ENCODE measurements at regions not wholly inside any gene's neighbourhood (a gene's known extent, or its start where the extent isn't known, plus 50 kb on each side); places are given as distances from the start of the nearest gene placed in this dataset.

DNA sequence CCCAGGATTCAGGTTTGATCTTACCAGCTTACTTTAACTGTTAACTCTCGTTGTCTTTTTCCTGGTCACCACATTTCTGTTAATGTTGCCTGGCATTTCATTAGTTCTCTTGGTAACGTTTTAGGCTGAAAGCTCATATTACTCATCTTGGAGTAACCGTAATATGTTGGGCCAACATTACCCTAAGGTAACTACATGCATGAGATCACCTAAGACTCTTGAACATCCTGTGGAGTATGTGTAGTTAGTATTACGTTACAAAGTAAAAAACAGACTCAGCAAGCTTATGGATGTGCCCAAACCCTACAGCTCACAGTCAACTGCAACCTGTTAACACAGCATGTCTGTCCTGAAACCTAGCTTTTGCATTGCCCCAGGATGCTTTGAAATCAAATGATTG, 203.3 kb upstream of the HS3ST1 start:
- in situ Hi-C loops (cut with HindIII; ENCODE audit: extremely low pct_ligation_motif_present, low pct_unique_long_range_greater_than_20kb) (no loop called here), intact Hi-C loops (cut with micrococcal nuclease; ENCODE audit: unreplicated experiment) (no loop called here)
- 22% methylated on average over 4 of the region's 4 CpGs for WGBS (ENCODE audit: low lambda C conversion rate)
- Histone ChIP-seq H3K4me3 (replicated peaks in 1 of 3; ENCODE audit: insufficient read depth in 1 of 3, low read depth in 2 of 3, low read length in 3 of 3) (no peak overlapping the region), H3K4me1 (ENCODE audit: insufficient read depth, low read length) (no peaks in the 10 kb centered on the region), H3K9me3 (ENCODE audit: low read length) (peaks cover 85% of the 10 kb centered on the region), H3K27me3 (ENCODE audit: control insufficient read depth in 1 of 2, insufficient read depth in 2 of 2, low read length in 2 of 2) (no peaks in the 10 kb centered on the region), H3K4me2 (ENCODE audit: low read depth, low read length) (no peak overlapping the region), H3K9ac (ENCODE audit: insufficient read depth, low read depth, low read length) (no peak overlapping the region), H2AFZ (ENCODE audit: low read length) (no peak overlapping the region), H3K36me3 (replicated peaks in 1 of 2; ENCODE audit: control insufficient read depth in 1 of 2, insufficient read depth in 2 of 2, low read length in 2 of 2) (no peaks in the 10 kb centered on the region), H3K27ac (ENCODE audit: extremely low read length, insufficient read depth, low read length) (no peak overlapping the region), H3K79me2 (ENCODE audit: insufficient read depth, low read length) (no peaks in the 10 kb centered on the region), H4K20me1 (ENCODE audit: insufficient read depth, low read length) (no peaks in the 10 kb centered on the region)
- ChIA-PET POLR2A (no interaction called here), CTCF (ENCODE audit: low intra/inter-chr PET ratio, low total read pairs) (no interaction called here)
- ATAC-seq, result no peak
- TF ChIP-seq ZNF335 (CRISPR knock-in tag; IDR thresholded peaks at IDR 0.05), result no peak
- TF ChIP-seq TMF1 (CRISPR knock-in tag; IDR thresholded peaks at IDR 0.05; ENCODE audit: low read depth), result no peak
- TF ChIP-seq STAG1 (CRISPR knock-in tag; IDR thresholded peaks at IDR 0.05), result no peak
- no peak for TF ChIP-seq MTA3 (CRISPR knock-in tag; IDR thresholded peaks at IDR 0.05)
- no peak for TF ChIP-seq SP1 (IDR thresholded peaks at IDR 0.05)
- no peak for TF ChIP-seq SP1 (CRISPR knock-in tag; IDR thresholded peaks at IDR 0.05)
- TF ChIP-seq, protein P1, sequence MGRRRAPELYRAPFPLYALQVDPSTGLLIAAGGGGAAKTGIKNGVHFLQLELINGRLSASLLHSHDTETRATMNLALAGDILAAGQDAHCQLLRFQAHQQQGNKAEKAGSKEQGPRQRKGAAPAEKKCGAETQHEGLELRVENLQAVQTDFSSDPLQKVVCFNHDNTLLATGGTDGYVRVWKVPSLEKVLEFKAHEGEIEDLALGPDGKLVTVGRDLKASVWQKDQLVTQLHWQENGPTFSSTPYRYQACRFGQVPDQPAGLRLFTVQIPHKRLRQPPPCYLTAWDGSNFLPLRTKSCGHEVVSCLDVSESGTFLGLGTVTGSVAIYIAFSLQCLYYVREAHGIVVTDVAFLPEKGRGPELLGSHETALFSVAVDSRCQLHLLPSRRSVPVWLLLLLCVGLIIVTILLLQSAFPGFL (CRISPR knock-in tag; IDR thresholded peaks at IDR 0.05), result no peak
- TF ChIP-seq, protein P2, sequence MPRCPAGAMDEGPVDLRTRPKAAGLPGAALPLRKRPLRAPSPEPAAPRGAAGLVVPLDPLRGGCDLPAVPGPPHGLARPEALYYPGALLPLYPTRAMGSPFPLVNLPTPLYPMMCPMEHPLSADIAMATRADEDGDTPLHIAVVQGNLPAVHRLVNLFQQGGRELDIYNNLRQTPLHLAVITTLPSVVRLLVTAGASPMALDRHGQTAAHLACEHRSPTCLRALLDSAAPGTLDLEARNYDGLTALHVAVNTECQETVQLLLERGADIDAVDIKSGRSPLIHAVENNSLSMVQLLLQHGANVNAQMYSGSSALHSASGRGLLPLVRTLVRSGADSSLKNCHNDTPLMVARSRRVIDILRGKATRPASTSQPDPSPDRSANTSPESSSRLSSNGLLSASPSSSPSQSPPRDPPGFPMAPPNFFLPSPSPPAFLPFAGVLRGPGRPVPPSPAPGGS (CRISPR knock-in tag; IDR thresholded peaks at IDR 0.05), result no peak
- TF ChIP-seq ZNF383 (CRISPR knock-in tag; IDR thresholded peaks at IDR 0.05; ENCODE audit: borderline replicate concordance), result no peak
- TF ChIP-seq ZNF616 (CRISPR knock-in tag; IDR thresholded peaks at IDR 0.05; ENCODE audit: low read depth), result no peak
- TF ChIP-seq SSRP1 (CRISPR knock-in tag; IDR thresholded peaks at IDR 0.05), result no peak
- TF ChIP-seq HOXA5 (CRISPR knock-in tag; IDR thresholded peaks at IDR 0.05), result no peak
- TF ChIP-seq ZNF441 (CRISPR knock-in tag; IDR thresholded peaks at IDR 0.05; ENCODE audit: borderline replicate concordance), result no peak
- no peak for TF ChIP-seq WIZ (CRISPR knock-in tag; IDR thresholded peaks at IDR 0.05)
- TF ChIP-seq, protein P3, sequence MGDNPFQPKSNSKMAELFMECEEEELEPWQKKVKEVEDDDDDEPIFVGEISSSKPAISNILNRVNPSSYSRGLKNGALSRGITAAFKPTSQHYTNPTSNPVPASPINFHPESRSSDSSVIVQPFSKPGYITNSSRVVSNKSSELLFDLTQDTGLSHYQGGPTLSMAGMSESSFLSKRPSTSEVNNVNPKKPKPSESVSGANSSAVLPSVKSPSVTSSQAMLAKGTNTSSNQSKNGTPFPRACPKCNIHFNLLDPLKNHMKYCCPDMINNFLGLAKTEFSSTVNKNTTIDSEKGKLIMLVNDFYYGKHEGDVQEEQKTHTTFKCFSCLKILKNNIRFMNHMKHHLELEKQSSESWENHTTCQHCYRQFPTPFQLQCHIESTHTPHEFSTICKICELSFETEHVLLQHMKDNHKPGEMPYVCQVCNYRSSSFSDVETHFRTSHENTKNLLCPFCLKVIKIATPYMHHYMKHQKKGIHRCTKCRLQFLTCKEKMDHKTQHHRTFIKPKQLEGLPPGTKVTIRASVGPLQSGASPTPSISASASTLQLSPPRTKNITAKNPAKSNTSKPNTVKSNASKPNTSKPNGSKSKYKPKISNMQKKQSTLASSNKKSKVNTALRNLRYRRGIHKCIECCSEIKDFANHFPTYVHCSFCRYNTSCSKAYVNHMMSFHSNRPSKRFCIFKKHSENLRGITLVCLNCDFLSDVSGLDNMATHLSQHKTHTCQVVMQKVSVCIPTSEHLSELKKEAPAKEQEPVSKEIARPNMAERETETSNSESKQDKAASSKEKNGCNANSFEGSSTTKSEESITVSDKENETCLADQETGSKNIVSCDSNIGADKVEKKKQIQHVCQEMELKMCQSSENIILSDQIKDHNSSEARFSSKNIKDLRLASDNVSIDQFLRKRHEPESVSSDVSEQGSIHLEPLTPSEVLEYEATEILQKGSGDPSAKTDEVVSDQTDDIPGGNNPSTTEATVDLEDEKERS (CRISPR knock-in tag; IDR thresholded peaks at IDR 0.05), result no peak
- FAIRE-seq, result no peak
- no peak for DNase-seq (ENCODE audit: low spot score)
- no TSS peak for BruUV-seq (replicated peaks)

Measured in HepG2 (cell line).